Ishikawa (cell line): ENCODE measurements at regions not wholly inside any gene's neighbourhood (a gene's known extent, or its start where the extent isn't known, plus 50 kb on each side); places are given as distances from the start of the nearest gene placed in this dataset.

Source experiments
- CEBPB ChIP-seq: IDR thresholded peaks from 2 replicates; pipeline ENCODE4 v1.6.1; 2012
- CREB1 ChIP-seq: IDR thresholded peaks from 2 replicates; pipeline ENCODE4 v1.6.1; 2012; ENCODE audit warnings: low read depth
- EP300 ChIP-seq: IDR thresholded peaks from 2 replicates; pipeline ENCODE4 v1.6.1; 2012; ENCODE audit warnings: borderline replicate concordance
- MAX ChIP-seq: IDR thresholded peaks from 2 replicates; pipeline ENCODE4 v1.6.1; 2012
- NFIC ChIP-seq: IDR thresholded peaks from 2 replicates; pipeline ENCODE4 v1.6.1; 2012
- RAD21 ChIP-seq: IDR thresholded peaks from 2 replicates; pipeline ENCODE4 v1.6.1; 2012; ENCODE audit warnings: low read depth
- TAF1 ChIP-seq: IDR thresholded peaks from 2 replicates; pipeline ENCODE4 v1.6.1; 2012; ENCODE audit warnings: low read depth, mild to moderate bottlenecking
- TEAD4 ChIP-seq: IDR thresholded peaks from 2 replicates; pipeline ENCODE4 v1.6.1; 2012
- YY1 ChIP-seq: IDR thresholded peaks from 2 replicates; pipeline ENCODE4 v1.6.1; 2012; ENCODE audit warnings: low read depth
- TF ChIP-seq, protein P1 (sequence below): IDR thresholded peaks from 2 replicates; pipeline ENCODE4 v1.6.1; 2012; ENCODE audit warnings: low read depth, mild to moderate bottlenecking

DNA sequence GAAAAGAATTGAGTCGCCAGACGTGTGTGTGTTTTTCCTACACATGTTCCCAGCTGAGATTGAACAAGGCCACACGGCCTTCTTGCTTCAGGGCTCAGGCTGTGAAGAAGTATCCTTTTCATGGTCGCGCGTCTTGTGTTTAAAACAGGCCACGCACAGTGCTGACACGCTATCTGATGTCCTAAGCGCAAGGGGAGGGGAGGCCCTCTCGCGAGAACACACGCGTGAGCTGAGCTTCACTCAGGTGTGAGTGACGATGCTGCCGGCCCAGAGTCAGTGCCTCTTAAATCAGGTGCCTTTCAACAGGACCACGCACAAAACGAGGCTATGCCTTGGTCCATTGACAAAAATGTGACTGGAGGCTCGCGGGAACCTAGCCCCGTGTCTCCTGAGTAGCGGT is 103.7 kb downstream of the TEX29 start:
- TF ChIP-seq RAD21 (no peak), TEAD4 (no peak), NFIC (no peak), TAF1 (no peak), CREB1 (no peak), EP300 (no peak), MAX (no peak), CEBPB (no peak), YY1 (no peak)
- TF ChIP-seq, protein P1, sequence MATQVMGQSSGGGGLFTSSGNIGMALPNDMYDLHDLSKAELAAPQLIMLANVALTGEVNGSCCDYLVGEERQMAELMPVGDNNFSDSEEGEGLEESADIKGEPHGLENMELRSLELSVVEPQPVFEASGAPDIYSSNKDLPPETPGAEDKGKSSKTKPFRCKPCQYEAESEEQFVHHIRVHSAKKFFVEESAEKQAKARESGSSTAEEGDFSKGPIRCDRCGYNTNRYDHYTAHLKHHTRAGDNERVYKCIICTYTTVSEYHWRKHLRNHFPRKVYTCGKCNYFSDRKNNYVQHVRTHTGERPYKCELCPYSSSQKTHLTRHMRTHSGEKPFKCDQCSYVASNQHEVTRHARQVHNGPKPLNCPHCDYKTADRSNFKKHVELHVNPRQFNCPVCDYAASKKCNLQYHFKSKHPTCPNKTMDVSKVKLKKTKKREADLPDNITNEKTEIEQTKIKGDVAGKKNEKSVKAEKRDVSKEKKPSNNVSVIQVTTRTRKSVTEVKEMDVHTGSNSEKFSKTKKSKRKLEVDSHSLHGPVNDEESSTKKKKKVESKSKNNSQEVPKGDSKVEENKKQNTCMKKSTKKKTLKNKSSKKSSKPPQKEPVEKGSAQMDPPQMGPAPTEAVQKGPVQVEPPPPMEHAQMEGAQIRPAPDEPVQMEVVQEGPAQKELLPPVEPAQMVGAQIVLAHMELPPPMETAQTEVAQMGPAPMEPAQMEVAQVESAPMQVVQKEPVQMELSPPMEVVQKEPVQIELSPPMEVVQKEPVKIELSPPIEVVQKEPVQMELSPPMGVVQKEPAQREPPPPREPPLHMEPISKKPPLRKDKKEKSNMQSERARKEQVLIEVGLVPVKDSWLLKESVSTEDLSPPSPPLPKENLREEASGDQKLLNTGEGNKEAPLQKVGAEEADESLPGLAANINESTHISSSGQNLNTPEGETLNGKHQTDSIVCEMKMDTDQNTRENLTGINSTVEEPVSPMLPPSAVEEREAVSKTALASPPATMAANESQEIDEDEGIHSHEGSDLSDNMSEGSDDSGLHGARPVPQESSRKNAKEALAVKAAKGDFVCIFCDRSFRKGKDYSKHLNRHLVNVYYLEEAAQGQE, result no peak
